ENCODE measurements at regions not wholly inside any gene's neighbourhood (a gene's known extent, or its start where the extent isn't known, plus 50 kb on each side); places are given as distances from the start of the nearest gene placed in this dataset.

DNA sequence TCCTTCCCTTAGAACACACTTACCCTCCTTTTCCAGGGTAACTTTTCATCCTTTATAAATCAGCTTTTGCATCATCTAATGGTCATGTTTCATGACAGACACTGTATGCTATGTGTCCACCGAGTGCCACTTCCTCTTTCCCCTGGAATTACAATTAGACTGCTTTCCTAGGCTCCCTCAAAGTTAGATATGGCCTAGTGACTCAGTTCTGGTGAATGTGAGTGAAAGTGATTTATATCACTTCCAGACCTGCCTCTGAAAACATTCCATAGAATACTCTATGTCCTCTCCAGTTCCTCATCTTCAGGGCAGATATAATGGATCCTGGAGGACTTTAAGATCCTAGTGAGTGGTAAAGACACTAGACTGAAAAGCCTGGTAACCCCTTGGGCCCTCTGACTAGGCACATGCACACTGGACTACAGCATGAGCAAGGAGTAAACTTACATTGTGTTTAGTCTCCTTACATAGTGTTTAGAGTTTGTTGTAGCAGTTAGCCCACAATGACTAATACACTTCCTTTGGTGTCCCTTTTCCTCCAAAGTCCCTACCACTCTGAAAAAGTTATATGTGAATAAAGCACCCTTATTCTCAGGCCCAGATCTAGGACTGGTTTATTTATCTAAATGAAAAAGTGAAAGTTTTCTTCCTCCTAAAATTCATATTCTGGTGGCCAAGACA is 59.3 kb downstream of the GPR88 start:
- TF ChIP-seq, protein P1, sequence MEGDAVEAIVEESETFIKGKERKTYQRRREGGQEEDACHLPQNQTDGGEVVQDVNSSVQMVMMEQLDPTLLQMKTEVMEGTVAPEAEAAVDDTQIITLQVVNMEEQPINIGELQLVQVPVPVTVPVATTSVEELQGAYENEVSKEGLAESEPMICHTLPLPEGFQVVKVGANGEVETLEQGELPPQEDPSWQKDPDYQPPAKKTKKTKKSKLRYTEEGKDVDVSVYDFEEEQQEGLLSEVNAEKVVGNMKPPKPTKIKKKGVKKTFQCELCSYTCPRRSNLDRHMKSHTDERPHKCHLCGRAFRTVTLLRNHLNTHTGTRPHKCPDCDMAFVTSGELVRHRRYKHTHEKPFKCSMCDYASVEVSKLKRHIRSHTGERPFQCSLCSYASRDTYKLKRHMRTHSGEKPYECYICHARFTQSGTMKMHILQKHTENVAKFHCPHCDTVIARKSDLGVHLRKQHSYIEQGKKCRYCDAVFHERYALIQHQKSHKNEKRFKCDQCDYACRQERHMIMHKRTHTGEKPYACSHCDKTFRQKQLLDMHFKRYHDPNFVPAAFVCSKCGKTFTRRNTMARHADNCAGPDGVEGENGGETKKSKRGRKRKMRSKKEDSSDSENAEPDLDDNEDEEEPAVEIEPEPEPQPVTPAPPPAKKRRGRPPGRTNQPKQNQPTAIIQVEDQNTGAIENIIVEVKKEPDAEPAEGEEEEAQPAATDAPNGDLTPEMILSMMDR (IDR thresholded peaks at IDR 0.05) = no peak
- no peak for TF ChIP-seq POLR2A (IDR thresholded peaks at IDR 0.05)

All from testis (tissue), 2 donors.